Kidney (tissue), 13 donors: ENCODE measurements at regions not wholly inside any gene's neighbourhood (a gene's known extent, or its start where the extent isn't known, plus 50 kb on each side); places are given as distances from the start of the nearest gene placed in this dataset.

Source experiments
- DNase-seq, 5 donors: peaks; one replicate each; pipeline ENCODE4 v3.0.0-alpha.2; 2013 to 2020
- FAIRE-seq: peaks from 2 replicates; lab custom pipeline; 2012; peaks lifted over from hg19 to GRCh38; lab: Jason Lieb, UNC
- H3K27ac ChIP-seq, 2 donors: one replicate each; pipeline ENCODE4 v1.7.0; 2013; ENCODE audit warnings: low read depth in 2 of 2, low read length in 2 of 2, inconsistent platforms in 1 of 2
- H3K27me3 ChIP-seq: one replicate; pipeline ENCODE4 v1.7.1; 2013; ENCODE audit warnings: low read length, inconsistent platforms; ENCODE audit not compliant: control insufficient read depth, insufficient read depth
- H3K36me3 ChIP-seq, 3 donors: one replicate each; pipeline versions ENCODE4 v1.7.0 to v1.7.1; 2013; ENCODE audit warnings: low read length in 3 of 3, control low read depth in 1 of 3, inconsistent platforms in 1 of 3; ENCODE audit not compliant: insufficient read depth in 3 of 3, control insufficient read depth in 2 of 3
- H3K4me1 ChIP-seq, 3 donors: one replicate each; pipeline versions ENCODE4 v1.7.0 to v1.7.1; 2013; ENCODE audit warnings: low read length in 3 of 3, inconsistent platforms in 1 of 3, low read depth in 1 of 3; ENCODE audit not compliant: control insufficient read depth in 2 of 3, insufficient read depth in 2 of 3
- H3K4me3 ChIP-seq, 3 donors: one replicate each; pipeline versions ENCODE4 v1.7.0 to v1.8.1; 2013; ENCODE audit warnings: low read length in 3 of 3, control low read depth in 1 of 3, inconsistent platforms in 1 of 3
- H3K9ac ChIP-seq, 3 donors: one replicate each; pipeline versions ENCODE4 v1.7.0 to v1.7.1; 2013; ENCODE audit warnings: low read length in 3 of 3, control low read depth in 1 of 3, inconsistent platforms in 1 of 3
- H3K9me3 ChIP-seq, 3 donors: one replicate each; pipeline versions ENCODE4 v1.7.0 to v1.7.1; 2013; ENCODE audit warnings: low read length in 3 of 3, control low read depth in 1 of 3, inconsistent platforms in 1 of 3; ENCODE audit not compliant: control insufficient read depth in 2 of 3, insufficient read depth in 1 of 3
- CTCF ChIP-seq: IDR thresholded peaks from 3 replicates; pipeline ENCODE4 v1.5.1; 2012; ENCODE audit warnings: mild to moderate bottlenecking, moderate library complexity, borderline replicate concordance; ENCODE audit not compliant: insufficient read depth; ENCODE audit errors: extremely low read depth
- intact Hi-C: fragments of 100-400 bp; cut with DNase I; formaldehyde crosslinking; loops from one replicate; pipeline ENCODE4 v1.11.1; 2022
- donor health status: control.
- donor health status: control.
- donor health status: control.
- donor health status: control.
- donor health status: control.
- donor health status: DM: yes; HTN: yes; CAD: no.
- donor health status: Normal renal cell carcinoma (clear cell type).

GRCh38 chr3:184489268-184489841 is 72.2 kb upstream of the EPHB3 start:
- intact Hi-C loops, result no loop called here

GRCh38 chr3:184491011-184491576 is 70.5 kb upstream of the EPHB3 start:
- H3K4me1 ChIP-seq, result no peaks in the 10 kb centered on the region
- intact Hi-C loops, result no loop called here
- H3K4me3 ChIP-seq, result no peak overlapping the region
- DNase-seq (peak in 1 of 5 donors; percentile 26), FAIRE-seq (no peak)
- no peaks in the 10 kb centered on the region for H3K9me3 ChIP-seq
- no peak overlapping the region for H3K27ac ChIP-seq
- H3K27me3 ChIP-seq, result peaks cover 37% of the 10 kb centered on the region
- no peak for TF ChIP-seq CTCF
- no peaks in the 10 kb centered on the region for H3K36me3 ChIP-seq
- H3K9ac ChIP-seq, result no peak overlapping the region

More at GRCh38 chr3:184489268-184489841, 72.2 kb upstream of the EPHB3 start:
- Histone ChIP-seq H3K4me1 (no peaks in the 10 kb centered on the region), H3K27me3 (peaks cover 37% of the 10 kb centered on the region), H3K9ac (no peak overlapping the region), H3K36me3 (no peaks in the 10 kb centered on the region), H3K4me3 (no peak overlapping the region), H3K9me3 (no peaks in the 10 kb centered on the region), H3K27ac (no peak overlapping the region)
- DNase-seq (no peak), FAIRE-seq (no peak)
- no peak for TF ChIP-seq CTCF

GRCh38 chr3:184491867-184492615 is 69.5 kb upstream of the EPHB3 start:
- Histone ChIP-seq H3K9me3 (no peaks in the 10 kb centered on the region), H3K4me3 (no peak overlapping the region), H3K36me3 (no peaks in the 10 kb centered on the region), H3K27me3 (peaks cover 37% of the 10 kb centered on the region), H3K9ac (no peak overlapping the region), H3K27ac (no peak overlapping the region), H3K4me1 (no peaks in the 10 kb centered on the region)
- peak in 2 of 5 donors; percentile 31 to 69 for DNase-seq
- no peak for FAIRE-seq
- TF ChIP-seq CTCF, result no peak
- intact Hi-C loops, result no loop called here
